ENCODE measurements at regions not wholly inside any gene's neighbourhood (a gene's known extent, or its start where the extent isn't known, plus 50 kb on each side); places are given as distances from the start of the nearest gene placed in this dataset.

DNA sequence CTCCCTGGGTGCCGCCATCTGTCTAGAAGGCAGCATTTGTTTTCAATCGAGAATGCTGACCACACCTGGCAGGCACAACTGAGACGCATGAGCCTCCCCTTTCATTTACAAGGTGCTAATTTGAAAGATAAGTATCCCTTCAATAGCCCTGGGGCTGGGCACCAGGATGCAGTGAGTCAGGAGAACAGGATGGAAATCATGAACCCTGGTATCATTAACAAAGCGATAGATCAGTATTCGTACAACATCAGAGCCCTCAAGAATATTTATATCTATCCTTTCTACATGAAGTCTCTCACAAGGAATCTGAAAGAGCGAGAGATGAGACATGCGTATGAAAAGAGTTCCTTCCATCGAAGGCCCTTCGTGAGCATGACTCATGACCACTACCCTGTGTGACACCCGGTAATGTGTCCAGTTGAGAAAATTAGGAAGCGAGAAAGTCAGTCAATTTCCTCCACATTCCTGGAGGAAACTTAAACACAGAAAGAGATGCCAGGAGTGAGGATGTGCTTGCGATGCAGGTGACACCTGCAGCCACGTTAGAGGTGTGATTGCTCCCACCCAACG, 123.1 kb upstream of the PITRM1 start:
- TF ChIP-seq, protein P1, sequence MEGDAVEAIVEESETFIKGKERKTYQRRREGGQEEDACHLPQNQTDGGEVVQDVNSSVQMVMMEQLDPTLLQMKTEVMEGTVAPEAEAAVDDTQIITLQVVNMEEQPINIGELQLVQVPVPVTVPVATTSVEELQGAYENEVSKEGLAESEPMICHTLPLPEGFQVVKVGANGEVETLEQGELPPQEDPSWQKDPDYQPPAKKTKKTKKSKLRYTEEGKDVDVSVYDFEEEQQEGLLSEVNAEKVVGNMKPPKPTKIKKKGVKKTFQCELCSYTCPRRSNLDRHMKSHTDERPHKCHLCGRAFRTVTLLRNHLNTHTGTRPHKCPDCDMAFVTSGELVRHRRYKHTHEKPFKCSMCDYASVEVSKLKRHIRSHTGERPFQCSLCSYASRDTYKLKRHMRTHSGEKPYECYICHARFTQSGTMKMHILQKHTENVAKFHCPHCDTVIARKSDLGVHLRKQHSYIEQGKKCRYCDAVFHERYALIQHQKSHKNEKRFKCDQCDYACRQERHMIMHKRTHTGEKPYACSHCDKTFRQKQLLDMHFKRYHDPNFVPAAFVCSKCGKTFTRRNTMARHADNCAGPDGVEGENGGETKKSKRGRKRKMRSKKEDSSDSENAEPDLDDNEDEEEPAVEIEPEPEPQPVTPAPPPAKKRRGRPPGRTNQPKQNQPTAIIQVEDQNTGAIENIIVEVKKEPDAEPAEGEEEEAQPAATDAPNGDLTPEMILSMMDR (IDR thresholded peaks at IDR 0.05; ENCODE audit: low read depth, low read length, poor library complexity, severe bottlenecking) = no peak
- no peak for TF ChIP-seq EZH2phosphoT487 (IDR thresholded peaks at IDR 0.05; ENCODE audit: borderline replicate concordance, low read length)
